ENCODE measurements at regions not wholly inside any gene's neighbourhood (a gene's known extent, or its start where the extent isn't known, plus 50 kb on each side); places are given as distances from the start of the nearest gene placed in this dataset.
"Not testable (repeated sequence)": the region's sequence is repeated elsewhere in the genome, so short reads cannot be mapped to it uniquely, and the experiment has no call there.

- peak; percentile 60 for DNase-seq
These were observed 208.8 kb downstream of the RNF144B start for GRCh38 chr6:18595774-18596530.

GRCh38 chr6:18596531-18596835 is 209.3 kb downstream of the RNF144B start:
- no peak for DNase-seq

GRCh38 chr6:18598551-18599264 is 211.6 kb downstream of the RNF144B start:
- no peak for DNase-seq

GRCh38 chr6:18600255-18600654 is 213.1 kb downstream of the RNF144B start:
- no peak for DNase-seq

DNA sequence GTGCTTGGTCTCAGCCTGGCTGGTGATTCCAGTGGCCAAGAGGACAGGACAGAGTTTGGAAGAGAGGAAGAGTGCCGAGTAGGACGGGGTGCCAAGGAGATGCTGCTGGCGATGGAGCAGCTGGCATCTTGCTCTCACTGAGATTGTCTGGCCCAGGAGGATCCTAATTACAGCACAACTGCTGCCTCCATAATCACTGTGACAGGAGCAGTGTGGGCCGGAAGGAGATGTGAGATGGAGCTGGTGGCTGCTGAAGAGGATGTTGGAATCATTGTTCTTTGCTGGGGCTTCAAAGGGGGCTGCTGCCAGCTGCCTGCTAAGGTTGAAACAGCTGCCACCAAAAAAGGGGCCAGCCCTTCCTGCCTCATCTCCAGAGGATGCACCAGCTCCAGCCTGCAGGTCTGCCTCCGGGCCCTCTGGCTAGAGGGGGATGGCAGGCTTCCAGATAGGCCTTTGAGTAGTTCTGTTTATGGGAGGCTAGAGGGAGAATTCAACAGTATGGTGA is 214.4 kb downstream of the RNF144B start:
- DNase-seq, result no peak

- no peak for DNase-seq
These were observed 215.8 kb downstream of the RNF144B start for GRCh38 chr6:18602931-18603330.

- no peak for DNase-seq
These were observed 216.2 kb downstream of the RNF144B start for GRCh38 chr6:18603361-18603760.

DNA sequence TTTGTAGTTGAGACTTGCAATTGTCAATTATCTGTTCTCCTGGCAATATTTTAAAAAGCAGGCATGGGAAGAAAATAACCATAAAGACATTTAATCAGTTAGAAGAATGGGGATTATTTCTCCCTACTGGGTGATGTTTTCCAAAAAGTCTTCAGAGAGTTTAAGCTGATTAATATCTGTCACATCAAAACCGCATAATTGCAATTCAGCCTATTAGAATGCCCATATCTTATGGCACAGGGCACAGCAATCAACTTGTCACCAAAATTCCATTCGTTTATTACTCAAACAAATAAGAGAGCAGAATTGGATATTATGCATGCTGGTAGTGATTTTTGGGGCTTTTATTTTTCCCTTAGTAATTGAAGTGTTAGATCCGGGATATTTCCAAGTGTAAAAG is 218.7 kb downstream of the RNF144B start:
- no peak for DNase-seq

- DNase-seq, result no peak
These were observed 222.6 kb downstream of the RNF144B start for GRCh38 chr6:18609715-18610114.

GRCh38 chr6:18613319-18613925 is 226.3 kb downstream of the RNF144B start:
- no peak for DNase-seq

DNA sequence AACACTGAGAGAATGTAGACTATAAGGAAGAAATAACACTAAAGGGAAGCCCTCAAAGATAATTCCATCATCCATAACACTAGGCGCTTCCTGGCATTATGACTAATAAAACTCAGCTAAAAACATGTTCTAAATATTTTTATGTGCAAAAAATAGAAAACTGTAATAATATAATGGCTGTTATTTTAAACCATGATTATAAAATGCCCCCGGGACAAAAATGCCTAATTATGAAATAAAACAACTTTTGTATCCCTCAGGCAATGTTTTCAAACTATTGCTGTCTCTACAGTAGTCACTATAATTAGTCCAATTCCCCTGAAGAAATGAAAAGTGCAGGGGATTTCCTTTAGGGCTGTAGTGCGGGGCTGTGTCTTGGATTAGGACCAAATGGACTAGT is 242.4 kb downstream of the RNF144B start:
- DNase-seq, result no peak

DNA sequence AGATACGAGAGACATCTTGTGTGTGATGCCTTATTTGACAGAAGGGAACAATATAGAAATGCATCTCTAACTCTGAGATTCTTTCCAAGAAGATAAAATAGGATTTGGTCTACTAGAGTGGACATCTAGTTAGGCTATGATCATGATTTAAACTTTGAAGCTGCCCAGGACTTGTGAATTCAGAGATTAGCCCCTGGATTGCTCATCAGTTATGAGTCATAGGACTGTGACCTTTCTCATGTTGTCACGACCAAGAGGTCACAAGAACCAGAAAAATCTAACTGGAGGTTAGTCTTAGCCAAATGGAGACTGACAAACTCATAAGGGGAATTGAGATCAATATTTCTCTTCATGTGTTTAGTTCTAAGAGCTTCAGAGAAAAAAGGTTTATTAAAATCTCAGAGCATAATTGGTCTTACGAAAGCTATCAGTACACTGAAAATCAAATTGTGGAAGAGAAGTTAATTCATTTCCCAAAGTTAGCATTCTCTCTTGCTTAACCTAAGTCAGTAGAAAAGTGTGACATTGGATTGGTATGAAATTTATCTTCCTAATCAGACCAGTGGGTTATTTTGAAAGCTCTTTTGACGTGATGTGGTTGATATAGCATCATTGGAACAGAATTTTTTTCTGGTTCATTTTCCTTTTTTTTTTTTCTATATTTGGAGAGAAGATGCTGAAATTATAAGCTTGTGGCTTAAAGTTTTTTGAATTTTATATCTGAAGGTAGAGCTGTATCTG is 245.7 kb downstream of the RNF144B start:
- DNase-seq, result no peak

DNA sequence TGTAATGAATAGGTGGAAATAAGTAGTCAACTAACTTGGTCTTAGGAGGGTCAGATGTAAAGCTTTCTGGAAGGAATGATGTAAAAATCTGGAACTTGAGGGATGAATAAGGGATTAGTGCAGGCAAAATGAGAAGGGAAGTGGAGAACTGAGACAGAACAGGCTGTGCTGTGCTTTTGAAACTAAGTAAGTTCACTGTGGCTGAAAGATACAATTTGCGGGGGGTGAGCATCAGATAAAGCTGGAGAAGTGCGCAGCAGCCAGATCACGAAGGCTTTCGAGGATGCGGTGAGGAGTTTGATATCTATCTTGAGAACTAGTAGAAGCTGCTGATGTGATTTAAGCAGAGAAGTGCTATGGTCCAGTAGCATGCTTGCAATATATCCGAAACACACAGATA is 247.8 kb downstream of the RNF144B start:
- DNase-seq, result no peak

DNA sequence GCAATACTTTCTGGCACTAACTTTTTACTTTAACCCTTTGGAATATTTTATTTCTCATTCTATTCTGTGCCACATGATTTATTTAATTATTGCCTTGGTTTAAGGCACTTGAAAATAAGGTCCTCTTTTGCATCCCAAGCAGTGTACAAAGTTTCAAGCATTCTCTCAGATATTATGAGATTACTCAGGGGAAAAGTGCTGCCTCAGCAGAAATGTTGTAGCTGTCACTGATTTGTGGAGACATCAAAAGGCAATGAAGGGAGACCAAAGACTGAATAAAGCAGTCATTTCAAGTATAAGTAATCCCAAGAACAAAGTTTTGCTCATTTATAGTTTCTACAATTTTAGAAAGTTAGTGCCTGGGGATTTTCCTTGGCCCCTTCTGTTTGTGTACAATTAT is 253.0 kb downstream of the RNF144B start:
- no peak for DNase-seq

DNA sequence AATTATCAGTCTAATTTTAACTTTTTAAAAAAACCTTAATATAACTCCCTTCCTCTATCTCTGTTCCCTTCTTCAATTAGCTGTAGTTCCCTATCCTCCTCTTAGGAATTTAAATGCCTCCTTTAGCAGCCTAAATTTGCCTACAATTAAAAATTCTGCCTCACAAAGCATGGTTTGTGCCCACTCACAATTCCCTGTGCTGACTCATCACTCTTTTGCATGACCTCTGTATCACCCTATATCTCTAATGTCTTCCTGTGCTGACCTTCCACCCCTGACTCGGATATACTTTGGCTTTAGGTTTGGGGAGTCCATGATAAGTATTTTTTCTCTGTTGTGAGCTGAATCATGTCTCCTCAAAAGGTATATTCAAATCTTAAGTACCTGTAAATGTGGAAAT is 253.6 kb downstream of the RNF144B start:
- no peak for DNase-seq

GRCh38 chr6:18654821-18655220 is 267.7 kb downstream of the RNF144B start:
- DNase-seq, result no peak

DNA sequence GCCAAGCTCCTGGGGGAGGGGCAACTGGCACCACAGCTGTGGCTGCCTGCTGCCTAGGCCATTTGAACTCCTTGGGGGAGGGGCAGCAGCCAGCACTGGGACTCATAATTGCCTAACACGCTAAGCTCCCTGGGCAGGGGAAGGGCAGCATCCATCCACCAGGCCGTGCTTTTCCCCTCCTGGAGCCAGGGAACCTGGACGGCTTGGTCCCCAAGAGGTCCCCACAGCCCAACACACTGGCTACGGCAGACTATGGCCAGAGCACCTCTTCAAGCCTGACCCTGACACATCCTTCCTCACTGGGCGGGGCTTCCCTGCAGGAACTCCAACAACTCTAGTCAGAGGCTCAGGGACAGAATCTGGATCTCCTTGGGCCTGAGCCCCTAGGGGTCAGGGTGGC is 269.4 kb downstream of the RNF144B start:
- no peak for DNase-seq

DNA sequence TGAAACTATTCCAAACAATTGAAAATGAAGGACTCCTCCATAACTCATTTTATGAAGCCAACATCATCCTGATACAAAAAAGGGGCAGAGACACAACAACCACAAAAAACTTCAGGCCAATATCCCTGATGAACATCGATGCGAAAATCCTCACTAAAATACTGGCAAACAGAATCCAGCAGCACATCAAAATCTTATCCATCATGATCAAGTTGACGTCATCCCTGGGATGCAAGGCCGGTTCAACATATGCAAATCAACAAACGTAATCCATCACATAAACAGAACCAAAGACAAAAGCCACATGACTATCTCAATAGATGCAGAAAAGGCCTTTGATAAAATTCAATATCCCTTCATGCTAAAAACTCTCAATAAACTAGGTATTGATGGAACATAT is 272.8 kb downstream of the RNF144B start:
- DNase-seq, result not testable (repeated sequence)

DNA sequence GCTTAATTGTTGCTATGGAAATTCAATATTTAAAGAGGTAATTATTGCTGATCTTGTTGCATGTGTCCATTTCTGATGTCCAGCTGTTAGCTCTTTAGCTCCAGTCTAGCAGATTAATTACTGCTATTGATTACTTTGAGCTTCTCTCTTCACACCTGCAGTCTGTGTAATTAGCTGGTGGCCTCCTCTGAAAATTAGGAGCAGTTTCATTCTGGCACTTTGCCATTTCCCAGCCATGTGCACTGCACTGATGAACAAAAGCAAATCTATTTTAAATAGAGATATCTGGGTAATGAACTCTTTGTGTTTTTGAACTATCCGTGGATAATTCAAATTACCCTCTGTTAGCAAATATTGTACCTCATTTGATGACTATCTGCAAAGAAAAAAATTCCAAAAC is 275.9 kb downstream of the RNF144B start:
- no peak for DNase-seq

DNA sequence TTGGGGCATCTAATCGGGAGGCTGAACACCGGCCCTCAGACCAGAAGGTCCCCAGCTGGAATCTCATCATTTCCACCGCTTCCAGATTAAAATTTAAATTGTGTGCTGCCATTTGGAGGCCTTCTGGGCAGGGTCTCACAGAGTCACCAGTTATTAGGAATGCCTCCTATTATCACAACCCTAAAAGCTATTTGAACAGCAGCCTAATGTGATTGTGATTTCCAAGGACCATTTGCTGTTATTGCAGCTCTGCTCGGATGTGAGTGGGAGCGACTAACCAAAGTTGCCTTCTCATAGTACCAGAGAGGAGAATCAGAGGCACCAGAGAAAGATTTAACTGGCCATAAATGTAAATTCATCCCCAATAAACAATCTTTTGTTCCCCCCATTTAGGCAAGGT is 277.3 kb downstream of the RNF144B start:
- no peak for DNase-seq

DNA sequence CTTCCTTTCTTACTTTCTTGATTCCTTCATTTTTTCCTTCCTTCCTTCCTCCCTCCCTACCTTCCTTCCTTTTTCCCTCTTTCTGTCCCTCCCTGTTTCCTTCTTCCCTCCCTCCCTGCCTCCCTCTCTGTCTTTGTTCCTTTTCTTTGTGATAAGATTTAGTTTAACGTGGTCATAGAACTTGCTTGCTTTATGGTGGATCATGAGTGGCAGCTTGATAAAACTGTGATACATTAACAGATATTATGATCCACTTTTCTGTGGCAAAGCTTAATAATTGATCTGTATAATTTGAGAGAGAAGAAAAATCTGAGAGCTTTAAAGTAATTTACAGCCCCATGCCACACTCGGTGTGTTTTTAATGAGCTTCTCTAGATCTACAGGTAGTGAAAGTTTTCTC is 280.5 kb downstream of the RNF144B start:
- no peak for DNase-seq

- DNase-seq, result no peak
These were observed 281.8 kb downstream of the RNF144B start for GRCh38 chr6:18668994-18669393.

GRCh38 chr6:18672852-18673251 is 285.7 kb downstream of the RNF144B start:
- DNase-seq, result no peak

DNA sequence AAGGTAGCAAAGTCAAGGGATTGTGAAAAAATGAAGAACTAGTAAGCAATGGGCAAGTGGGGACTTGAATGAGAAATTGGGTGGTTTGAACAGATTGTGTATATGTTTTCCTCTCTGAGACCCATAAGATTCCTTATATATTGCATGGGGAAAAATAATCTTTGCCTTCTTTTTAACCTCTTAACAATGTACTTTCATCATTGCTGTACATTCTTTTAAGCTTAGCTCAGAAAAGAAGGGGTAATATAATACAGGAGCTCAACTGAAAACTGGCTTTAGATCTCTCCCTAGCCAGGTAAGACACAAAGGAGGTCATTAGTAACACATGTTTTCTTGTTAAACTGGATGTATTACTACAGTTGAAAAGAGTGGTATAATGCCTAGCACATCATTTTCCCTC is 287.2 kb downstream of the RNF144B start:
- DNase-seq, result no peak
